ENCODE measurements at regions not wholly inside any gene's neighbourhood (a gene's known extent, or its start where the extent isn't known, plus 50 kb on each side); places are given as distances from the start of the nearest gene placed in this dataset.

- Histone ChIP-seq H3K27ac (no peak overlapping the region), H3K4me1 (no peaks in the 10 kb centered on the region), H3K9me3 (no peaks in the 10 kb centered on the region), H3K4me3 (no peak overlapping the region), H3K4me2 (no peak overlapping the region)
- ATAC-seq: no peak
- ChIA-PET CTCF (interaction anchor here (1.1 to 4.5 kb wide), 2 partner anchors 10 to 14 kb away, joined by 3 to 18 read pairs; no protein-coding TSS in a partner anchor), POLR2A (no interaction called here)
- DNase-seq (ENCODE audit: low read depth in 1 of 2, low spot score in 1 of 2): no peak
- FAIRE-seq: no peak
- no peak for TF ChIP-seq HMGXB4 (CRISPR knock-in tag; IDR thresholded peaks at IDR 0.05; ENCODE audit: borderline replicate concordance)
- no peak for TF ChIP-seq MAFK (IDR thresholded peaks at IDR 0.05; ENCODE audit: partially characterized antibody)
- WGBS (ENCODE audit: missing lambda C conversion rate): 83% methylated on average over 33 of the region's 33 CpGs
These were observed 214.1 kb upstream of the NANOGP8 start for GRCh38 chr15:35299059-35299735.

GRCh38 chr15:35298509-35298908 is 213.4 kb upstream of the NANOGP8 start:
- no peak overlapping the region for H3K27ac ChIP-seq
- no peak overlapping the region for H3K4me2 ChIP-seq
- FAIRE-seq (no peak), ATAC-seq (no peak), DNase-seq (ENCODE audit: low read depth in 1 of 2, low spot score in 1 of 2) (no peak)
- peaks cover 4% of the 10 kb centered on the region; the same call in 2 of the 3 replicates for H3K4me1 ChIP-seq
- WGBS (ENCODE audit: missing lambda C conversion rate): 72% methylated on average over 16 of the region's 16 CpGs
- ChIA-PET CTCF (interaction anchor here (4.5 kb wide), 1 partner anchor 10 kb away, joined by 18 read pairs; no protein-coding TSS in a partner anchor), POLR2A (no interaction called here)
- H3K9me3 ChIP-seq: no peaks in the 10 kb centered on the region
- H3K4me3 ChIP-seq: no peak overlapping the region
- TF ChIP-seq ZNF302 (CRISPR knock-in tag; IDR thresholded peaks at IDR 0.05) (no peak), RAD21 (conservative IDR thresholded peaks at IDR 0.05 in 1 of 2, IDR thresholded peaks at IDR 0.05 in 1 of 2) (no peak), MYC (IDR thresholded peaks at IDR 0.05; ENCODE audit: borderline replicate concordance, low read length) (no peak), MAFK (IDR thresholded peaks at IDR 0.05; ENCODE audit: partially characterized antibody) (no peak), ESRRA (IDR thresholded peaks at IDR 0.05; ENCODE audit: borderline replicate concordance, low read length) (no peak), ZFP36 (IDR thresholded peaks at IDR 0.05; ENCODE audit: borderline replicate concordance, partially characterized antibody) (no peak), EP300 (IDR thresholded peaks at IDR 0.05) (no peak), CHD4 (IDR thresholded peaks at IDR 0.05; ENCODE audit: borderline replicate concordance) (no peak), GATA3 (IDR thresholded peaks at IDR 0.05; ENCODE audit: borderline replicate concordance) (no peak), USF2 (IDR thresholded peaks at IDR 0.05) (no peak), ZC3H11A (IDR thresholded peaks at IDR 0.05) (no peak), HEYL (CRISPR knock-in tag; IDR thresholded peaks at IDR 0.05) (no peak), KDM1A (IDR thresholded peaks at IDR 0.05; ENCODE audit: low read depth) (no peak), HOXB5 (CRISPR knock-in tag; IDR thresholded peaks at IDR 0.05) (no peak), ATOH8 (CRISPR knock-in tag; IDR thresholded peaks at IDR 0.05; ENCODE audit: low read depth) (no peak), BCL3 (IDR thresholded peaks at IDR 0.05) (no peak)
